ENCODE measurements at regions not wholly inside any gene's neighbourhood (a gene's known extent, or its start where the extent isn't known, plus 50 kb on each side); places are given as distances from the start of the nearest gene placed in this dataset.
"Not testable (repeated sequence)": the region's sequence is repeated elsewhere in the genome, so short reads cannot be mapped to it uniquely, and the experiment has no call there.

- DNase-seq, result no peak
These were observed 1156.5 kb downstream of the NCAM2 start for GRCh38 chr21:22154579-22155274.

GRCh38 chr21:22164912-22165311 is 1166.7 kb downstream of the NCAM2 start:
- DNase-seq, result no peak

GRCh38 chr21:22174746-22175145 is 1176.5 kb downstream of the NCAM2 start:
- DNase-seq, result no peak

- DNase-seq, result no peak
These were observed 1191.1 kb downstream of the NCAM2 start for GRCh38 chr21:22189278-22189677.

- DNase-seq, result peak; percentile 78
These were observed 1193.4 kb downstream of the NCAM2 start for GRCh38 chr21:22191581-22191980.

- DNase-seq, result no peak
These were observed 1194.6 kb downstream of the NCAM2 start for GRCh38 chr21:22192766-22193165.

GRCh38 chr21:22194986-22195385 is 1196.8 kb downstream of the NCAM2 start:
- DNase-seq, result not testable (repeated sequence)

- no peak for DNase-seq
These were observed 1202.3 kb downstream of the NCAM2 start for GRCh38 chr21:22200378-22201092.

GRCh38 chr21:22201126-22201525 is 1202.9 kb downstream of the NCAM2 start:
- peak; percentile 43 for DNase-seq

- DNase-seq, result no peak
These were observed 1203.5 kb downstream of the NCAM2 start for GRCh38 chr21:22201669-22202068.

- DNase-seq, result no peak
These were observed 1211.1 kb downstream of the NCAM2 start for GRCh38 chr21:22209304-22209700.

- DNase-seq, result no peak
These were observed 1213.7 kb downstream of the NCAM2 start for GRCh38 chr21:22211943-22212342.

- DNase-seq, result no peak
These were observed 1225.2 kb downstream of the NCAM2 start for GRCh38 chr21:22223385-22223784.

GRCh38 chr21:22224261-22224660 is 1226.1 kb downstream of the NCAM2 start:
- DNase-seq, result no peak

GRCh38 chr21:22225299-22225698 is 1227.1 kb downstream of the NCAM2 start:
- DNase-seq, result no peak

- no peak for DNase-seq
These were observed 1232.8 kb downstream of the NCAM2 start for GRCh38 chr21:22231013-22231412.

- no peak for DNase-seq
These were observed 1237.8 kb downstream of the NCAM2 start for GRCh38 chr21:22235866-22236590.

- peak; percentile 44 for DNase-seq
These were observed 1246.3 kb downstream of the NCAM2 start for GRCh38 chr21:22244516-22244915.

- no peak for DNase-seq
These were observed 1252.1 kb downstream of the NCAM2 start for GRCh38 chr21:22250355-22250754.

GRCh38 chr21:22253761-22254160 is 1255.6 kb downstream of the NCAM2 start:
- no peak for DNase-seq

- DNase-seq, result no peak
These were observed 1260.6 kb downstream of the NCAM2 start for GRCh38 chr21:22258821-22259220.

GRCh38 chr21:22260274-22260673 is 1262.1 kb downstream of the NCAM2 start:
- no peak for DNase-seq

GRCh38 chr21:22263890-22264289 is 1265.7 kb downstream of the NCAM2 start:
- no peak for DNase-seq
